Occipital lobe (tissue), 1 donor: ENCODE measurements at regions not wholly inside any gene's neighbourhood (a gene's known extent, or its start where the extent isn't known, plus 50 kb on each side); places are given as distances from the start of the nearest gene placed in this dataset.

ENCODE experiments used
- DNase-seq: peaks from one replicate; lab custom pipeline; 2025; lab: John Stamatoyannopoulos, UW

DNA sequence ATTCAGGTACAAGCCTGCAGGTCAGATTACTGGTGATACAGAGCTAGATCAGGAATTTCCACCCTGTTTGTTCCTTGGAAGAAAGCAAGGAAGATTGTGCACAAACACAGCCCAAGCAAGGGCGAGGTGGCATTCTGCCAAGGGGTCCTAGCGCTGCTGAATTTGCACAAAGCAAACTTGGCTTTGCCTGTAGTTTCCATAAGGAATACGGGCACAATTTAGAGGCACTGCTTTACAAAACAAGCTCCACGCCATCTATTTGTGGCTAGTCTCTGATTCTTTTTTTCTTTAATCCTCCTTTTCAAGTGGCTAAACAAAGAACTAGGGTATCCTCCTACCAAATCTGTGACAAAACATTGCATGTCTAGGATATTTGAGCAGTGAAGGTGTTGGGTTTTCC is 195.5 kb upstream of the ACVR2A start:
- no peak for DNase-seq

DNA sequence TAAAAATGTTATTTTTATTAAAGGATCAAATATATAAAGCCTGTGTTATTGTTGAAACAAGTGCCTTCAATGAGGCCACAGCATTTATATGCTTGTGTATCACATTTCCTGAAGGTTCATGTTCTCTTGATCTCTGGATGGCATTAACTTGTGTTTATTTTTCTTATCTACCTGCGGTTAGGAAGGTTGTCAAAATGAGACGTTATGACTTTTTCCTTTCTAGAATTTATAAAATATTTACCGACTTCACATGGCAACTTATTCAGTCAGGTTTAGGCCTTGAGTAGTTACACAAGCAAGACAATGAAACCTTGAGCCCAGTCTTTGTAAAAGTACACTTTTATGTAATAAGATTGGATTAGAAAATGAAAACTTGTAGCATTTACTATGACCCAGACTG is 196.4 kb upstream of the ACVR2A start:
- no peak for DNase-seq

DNA sequence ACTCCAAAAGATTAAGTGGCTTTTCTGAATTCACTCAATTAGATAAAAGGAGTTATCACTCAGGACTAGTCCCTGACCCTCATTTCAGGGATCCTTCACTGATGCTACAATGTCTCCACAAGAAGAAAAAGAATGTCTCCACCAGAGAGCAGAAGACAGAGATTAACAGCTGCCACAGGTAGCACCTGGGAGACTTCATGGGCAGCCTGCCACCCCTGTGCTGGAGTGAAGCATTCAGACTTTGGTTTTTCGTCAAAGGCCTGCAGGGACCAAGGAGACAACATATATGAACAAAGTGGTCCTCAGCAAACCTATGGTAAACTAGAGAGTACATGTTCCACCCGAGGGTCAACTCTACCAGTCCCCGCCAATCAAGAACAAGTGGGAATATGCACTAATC is 197.0 kb upstream of the ACVR2A start:
- no peak for DNase-seq

DNA sequence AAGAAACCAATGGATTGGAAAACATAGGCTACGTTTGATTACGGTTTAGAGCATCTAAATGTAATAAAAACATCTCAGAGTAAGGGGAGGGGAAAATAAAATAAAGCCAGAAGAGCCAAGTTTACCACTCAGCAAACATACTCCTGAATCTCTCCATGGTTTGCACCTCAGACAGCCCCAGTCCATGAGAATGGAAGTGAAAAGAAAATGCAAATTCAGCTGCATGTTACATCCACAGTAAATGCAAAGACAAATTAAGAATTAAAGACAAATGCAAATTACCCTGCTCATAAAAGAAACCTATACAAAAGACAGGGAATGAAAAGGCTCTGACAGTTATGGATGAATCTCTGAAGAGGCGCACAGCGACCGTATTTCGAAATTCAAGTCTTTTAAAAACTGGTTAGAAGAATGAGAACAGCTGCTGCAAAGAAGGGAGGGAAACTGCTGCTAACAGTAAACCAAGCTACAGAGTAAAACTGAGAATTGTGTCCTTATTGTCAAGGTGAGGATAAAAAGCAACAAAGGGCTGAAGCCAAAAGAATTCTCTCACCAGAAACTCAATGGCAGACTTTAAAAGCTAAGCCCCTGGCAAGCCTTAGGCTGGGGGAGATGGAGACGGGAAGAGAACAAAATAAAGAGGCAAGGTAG is 197.9 kb upstream of the ACVR2A start:
- no peak for DNase-seq

DNA sequence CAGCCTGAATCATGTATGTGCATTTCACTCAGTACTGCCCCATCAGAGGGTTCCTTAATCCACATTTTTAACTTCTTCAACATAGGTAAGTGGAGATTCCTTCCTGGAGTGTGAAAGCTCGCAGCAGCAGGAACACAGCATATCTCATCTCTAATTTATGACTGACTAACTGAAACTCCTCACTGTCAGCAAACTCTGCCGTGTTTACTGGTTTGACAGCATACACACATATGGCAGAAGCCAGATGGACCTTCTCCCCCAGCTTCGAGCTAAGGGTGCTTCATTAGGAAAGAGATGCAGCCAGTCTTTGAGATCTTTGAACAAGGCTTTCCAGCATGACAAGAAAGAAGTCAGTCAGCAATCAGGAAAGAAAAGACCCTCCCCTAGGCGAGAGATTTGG is 200.3 kb upstream of the ACVR2A start:
- no peak for DNase-seq

DNA sequence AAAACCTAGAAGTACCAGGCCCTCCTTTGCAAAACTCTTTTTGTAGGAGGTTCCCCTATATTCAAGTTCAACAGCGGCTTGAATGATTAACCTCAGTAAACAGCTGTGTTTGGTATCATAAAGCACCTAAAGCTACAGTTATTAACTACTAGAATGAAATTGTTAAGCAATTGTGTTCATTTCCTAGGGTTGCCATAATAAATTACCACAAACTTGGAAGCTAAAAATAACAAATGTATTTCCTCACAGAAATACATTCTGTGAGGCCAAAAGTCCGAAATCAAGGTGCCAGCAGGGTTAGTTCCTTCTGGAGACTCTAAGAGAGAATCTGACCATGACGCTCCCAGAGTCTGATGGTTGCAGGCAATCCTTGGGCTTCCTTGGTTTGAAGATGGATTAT is 202.1 kb upstream of the ACVR2A start:
- no peak for DNase-seq

DNA sequence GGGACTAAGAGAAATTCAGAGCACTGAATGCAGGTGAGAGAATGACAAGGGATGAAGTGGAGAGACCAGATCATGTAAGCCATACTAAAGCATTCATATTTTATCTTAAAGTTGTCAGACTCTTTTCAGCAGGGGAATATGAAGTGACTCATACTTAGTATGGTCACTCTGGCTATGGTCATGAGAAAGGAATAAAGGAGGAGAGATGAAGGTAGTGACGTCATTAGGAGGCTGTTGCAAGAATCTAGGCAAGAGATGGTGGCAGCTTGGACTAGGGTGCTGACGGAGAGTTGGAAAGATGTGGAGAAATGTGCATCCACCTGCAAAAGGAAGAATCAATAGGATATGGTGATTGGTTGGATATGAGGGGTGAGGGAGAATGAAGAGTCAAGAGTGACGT is 203.2 kb upstream of the ACVR2A start:
- no peak for DNase-seq

DNA sequence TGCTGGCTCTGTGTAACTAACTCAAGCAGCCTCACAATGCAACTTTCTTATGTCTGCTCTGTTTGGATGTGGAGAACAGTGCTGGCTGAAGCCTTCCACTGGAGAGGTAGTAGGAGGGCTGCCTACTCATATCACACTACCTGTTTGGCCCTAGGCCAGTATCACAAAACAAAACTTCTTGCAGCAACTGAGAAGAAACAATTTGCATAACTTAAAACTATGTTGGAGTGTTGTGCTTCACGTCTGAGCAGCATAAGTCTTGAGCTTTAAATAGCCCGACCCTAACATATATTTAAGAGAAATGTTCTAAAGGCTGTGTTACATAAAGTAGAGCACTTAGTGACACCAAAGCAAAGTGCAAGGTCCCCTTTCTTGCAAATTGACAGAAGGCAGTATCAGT is 204.9 kb upstream of the ACVR2A start:
- no peak for DNase-seq

DNA sequence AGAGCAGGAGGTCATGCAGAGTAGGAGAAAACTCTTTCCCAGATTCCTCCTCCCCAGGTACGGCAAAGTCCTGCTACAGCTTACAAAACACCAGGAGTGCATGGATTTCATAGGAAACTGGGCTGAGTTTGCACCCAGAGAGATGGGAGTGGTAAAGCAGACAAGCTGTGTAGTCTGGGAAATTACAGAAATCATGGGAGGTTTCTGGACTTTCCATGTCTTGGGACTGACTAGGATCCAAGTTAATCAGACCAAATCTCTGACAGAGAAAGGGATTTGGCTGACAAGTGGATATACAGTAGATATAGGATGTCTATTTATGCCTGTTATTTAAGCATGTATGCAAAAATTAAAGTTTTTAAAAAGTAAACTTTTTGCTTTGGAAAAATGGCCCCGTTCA is 205.4 kb upstream of the ACVR2A start:
- DNase-seq, result no peak

DNA sequence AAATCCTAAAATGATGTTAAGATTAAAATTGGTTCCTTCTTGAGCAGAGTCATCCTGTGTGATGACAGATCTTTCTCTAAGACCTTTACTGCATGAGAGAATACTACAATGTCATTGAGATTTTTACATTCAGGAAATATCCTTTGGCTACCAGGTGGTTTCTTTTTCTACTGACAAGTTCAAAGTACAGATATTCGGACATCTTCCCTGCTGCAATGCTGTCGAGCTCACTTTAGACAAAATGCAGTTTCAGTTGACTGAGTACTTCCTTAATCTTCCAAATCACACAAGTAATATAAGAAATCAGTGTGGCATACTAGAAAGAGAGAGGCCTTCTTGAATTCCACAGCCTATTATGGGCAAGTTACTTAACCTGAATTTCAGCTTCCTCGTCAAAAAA is 207.9 kb upstream of the ACVR2A start:
- DNase-seq, result no peak

DNA sequence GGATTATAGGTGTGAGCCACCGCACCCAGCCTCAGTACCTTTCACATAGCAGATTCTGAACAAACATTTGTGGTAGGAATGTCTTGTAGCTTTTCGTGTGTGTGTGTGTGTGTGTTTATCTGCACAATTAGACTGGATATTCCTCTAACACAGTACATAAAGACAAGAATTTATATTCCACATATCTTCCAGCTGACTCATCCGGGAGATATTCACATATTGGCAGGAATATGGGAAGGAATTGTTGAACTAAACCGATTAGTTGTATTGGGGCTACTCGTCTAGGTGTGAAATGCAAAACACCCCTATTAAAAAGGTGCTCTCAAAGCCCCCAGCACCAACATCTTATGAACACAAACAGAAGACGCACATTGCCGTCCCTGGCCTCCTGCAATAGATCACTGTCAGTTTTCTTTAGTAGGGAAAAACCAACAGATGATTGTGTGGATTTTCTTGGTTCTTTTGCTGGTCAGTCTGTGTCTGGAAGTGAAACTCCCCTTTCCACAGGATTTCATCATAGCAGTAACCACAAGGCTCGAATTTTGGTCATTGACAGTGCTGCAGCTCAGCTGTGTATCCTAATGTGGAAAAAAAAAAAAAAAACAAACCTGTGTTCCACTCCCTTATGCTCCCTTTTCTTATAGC is 208.5 kb upstream of the ACVR2A start:
- DNase-seq, result no peak

DNA sequence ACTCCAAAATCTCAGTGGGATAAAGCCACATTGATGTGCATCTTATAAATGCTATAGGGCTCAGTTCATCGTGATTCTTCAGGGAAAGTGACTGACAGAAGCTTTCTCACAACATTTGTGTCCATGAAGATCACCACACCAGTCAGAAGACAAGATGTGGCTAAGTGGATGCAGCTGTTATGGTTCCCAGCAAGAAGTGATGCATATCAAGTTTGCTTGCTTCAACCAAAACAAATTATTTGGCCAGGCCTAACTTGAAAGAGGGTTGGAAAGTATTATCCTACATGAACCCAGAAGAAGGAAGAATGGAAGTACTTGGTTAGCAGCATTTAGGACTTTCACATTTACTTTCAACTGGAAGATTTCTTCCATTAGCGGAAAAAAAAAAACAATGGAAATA is 210.0 kb upstream of the ACVR2A start:
- no peak for DNase-seq

DNA sequence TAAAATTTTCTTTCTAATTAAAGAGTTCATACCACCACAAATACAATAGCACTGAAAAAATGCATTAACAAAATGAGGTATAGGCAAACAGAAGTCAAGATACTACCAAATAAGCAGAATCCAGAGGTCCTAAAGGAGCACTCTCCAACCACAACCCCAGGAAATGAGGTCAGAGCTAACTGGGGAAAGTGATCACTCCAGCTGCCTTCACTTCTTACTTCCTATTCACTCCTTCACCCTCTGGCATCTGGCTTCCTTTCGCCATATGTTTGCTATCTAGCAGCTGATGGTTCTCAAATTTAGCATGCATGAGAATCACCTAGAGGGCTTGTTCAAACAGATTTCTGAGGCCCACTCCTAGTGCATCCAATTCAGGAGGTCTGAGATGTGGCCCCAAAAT is 212.6 kb upstream of the ACVR2A start:
- no peak for DNase-seq

DNA sequence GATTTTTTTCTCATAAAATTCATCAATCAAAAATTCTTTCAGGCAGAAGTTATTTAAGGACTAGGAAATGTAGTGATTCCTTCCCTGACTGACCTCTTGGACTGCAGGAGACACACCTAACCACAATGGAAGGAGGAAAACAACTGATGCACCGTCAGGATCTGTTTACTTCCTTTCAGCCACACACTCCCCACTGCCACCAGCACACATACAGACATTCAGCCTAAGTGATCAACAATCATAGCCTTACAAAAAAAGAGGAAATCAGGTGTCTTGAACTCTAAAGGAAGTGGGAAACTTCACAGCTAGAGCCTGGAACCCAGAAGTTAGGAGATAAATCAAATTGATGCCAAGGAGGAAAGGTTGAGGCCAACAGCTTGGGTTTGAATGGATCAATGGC is 213.5 kb upstream of the ACVR2A start:
- DNase-seq, result no peak

DNA sequence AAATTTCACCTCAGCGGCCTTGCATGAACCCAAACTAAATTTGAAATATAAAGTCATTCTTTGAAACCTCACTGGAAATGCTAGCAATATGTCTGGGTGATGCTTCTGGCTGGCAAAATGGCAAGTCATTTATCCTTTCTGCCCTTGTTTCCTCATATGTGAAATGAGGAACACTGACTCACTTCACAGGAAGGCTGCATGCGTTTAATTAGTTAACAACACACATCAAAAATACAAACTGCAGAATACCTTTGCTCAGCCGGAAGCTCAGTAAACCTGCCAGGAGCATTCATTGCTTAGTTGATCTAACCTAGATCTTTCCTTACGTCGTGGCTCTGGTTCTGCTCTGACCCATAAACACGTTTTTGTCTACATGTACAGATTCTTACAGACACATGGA is 214.2 kb upstream of the ACVR2A start:
- no peak for DNase-seq

DNA sequence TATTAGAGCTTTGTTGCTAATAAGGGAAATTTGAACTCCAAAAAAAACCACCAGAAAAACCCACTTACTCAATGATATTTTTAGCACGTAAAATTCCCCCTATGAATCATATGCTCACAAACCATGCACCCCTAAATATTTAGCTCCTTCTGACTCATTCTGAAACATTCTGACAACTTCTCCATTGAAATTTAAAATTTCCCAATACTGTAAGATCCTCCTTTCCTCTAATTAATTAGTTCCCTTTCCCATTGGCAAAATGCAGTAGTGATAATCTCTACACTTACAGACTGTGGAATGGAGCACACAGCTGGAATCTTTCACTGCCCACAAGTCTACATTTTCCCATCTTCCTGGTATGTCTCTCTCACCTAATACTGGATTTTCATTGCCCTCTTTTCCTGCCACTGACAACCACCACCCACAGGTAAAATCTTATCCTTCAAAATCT is 215.8 kb upstream of the ACVR2A start:
- DNase-seq, result no peak

DNA sequence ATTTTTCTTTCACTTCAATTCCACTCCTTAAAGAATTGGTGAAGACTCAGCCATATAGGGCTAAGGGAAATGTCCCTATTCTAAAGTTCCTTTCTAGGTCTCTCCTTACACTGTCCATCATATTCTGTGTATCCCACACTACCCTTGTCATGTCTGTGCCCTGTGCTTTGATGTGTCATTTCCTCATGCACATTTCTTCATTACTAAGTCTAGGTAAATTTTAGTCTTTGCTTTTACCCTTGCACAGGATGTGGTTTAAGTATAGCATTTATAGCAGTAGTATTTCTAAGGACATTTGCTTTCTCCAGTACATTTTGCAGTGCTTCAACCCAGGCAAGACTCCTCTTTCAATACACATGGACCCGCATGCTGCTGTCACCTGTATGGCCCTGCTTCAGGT is 221.5 kb upstream of the ACVR2A start:
- DNase-seq, result no peak

DNA sequence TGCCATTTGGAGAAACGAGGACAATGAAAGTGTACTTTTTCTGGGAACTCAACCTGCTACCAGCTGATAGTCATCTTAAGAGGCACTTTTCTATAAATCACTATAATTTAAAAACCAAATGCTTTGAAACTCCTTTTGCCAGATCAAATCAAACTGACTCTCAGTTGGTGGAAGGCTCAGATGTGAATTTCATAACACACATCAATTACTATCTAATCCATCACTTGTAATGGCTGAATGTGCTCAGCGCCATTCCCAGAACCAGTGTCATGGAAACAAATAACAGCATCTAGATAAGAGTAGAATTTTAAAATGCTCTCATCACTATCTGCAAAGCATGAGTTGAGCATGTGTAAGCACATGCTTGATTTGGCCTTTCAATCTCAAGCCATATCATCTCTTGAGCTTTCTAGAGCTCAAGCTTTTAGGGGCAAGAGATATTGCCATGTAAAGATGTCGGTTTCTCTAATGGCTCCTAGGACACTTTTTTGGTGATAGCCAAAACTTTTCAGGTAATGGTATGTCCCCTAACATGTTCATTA is 223.1 kb upstream of the ACVR2A start:
- no peak for DNase-seq

DNA sequence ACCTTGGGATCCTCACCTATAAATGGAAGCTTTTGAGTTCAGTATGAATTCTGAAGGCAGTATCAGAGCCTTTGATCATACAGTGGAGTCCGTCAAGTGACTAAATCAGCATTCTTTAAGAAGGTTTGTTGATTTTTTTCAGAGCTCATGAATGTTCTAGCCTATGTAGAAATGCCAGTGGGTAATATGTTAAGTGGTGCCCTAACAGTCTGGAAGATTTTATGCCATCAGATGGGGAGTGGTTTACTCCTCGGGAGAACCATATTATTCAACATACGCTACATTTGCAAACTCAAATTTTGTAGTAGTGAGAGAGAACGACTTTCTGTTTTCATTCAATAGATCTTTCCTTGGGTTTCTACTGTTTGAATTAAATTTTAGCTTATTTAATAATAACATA is 225.0 kb upstream of the ACVR2A start:
- no peak for DNase-seq

DNA sequence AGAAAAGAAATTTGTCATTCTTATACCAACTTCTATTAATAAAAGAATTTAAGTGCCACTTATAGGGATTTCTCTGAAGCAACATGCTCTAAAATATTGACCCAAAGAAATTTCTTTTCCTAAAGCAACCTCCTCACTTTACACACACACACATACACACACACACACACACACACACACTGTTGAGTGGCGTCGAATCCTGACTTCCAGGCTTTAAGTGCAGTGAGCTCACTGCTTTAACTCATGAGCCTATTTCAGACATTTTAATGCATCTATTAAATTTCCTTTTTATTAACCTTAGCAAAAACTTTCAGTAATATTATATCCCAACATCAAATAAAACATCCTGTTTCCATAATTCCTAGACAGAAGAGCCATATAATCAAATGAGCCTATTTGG is 229.1 kb upstream of the ACVR2A start:
- DNase-seq, result no peak

DNA sequence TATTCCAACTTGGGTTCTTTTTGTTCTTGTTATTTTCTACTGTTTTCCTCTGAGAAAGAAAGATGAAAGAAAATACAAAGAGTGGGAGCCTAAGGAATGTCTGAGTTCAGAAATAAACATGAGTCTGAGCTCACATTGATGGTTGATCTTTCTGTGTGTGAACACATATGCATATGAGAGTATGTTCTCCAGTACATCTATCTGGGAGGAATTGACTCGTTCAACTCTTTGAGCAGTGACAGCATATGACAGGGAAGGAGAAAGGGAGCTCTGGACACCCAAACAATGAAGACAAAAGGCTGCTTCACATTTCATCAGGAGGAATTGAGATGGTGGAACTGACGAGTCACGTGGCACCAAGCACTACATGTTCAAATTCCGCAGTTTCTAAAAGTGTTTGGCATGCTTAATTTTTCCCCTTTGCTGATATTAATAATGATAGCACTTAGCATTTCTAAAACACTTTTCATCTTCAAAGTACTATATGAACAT is 229.8 kb upstream of the ACVR2A start:
- no peak for DNase-seq

DNA sequence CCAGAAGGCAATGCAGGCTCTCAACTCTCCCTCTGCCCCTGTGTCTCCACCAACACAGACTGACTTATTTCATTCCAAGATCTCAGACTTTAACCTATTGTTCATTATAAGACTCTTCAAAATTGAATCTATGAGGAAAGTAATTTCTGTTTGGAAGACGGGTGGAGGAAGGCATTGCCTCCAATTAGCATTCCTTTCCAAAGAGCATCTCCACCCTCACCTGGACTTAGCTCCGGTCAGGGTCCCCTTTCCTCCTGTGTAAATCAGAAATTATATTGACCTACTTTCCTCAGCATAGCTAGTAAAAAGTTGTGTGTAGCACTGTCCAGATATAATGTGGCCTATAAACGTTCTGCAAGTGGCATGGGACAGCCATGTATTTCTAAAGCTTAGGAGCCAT is 230.4 kb upstream of the ACVR2A start:
- DNase-seq, result no peak

DNA sequence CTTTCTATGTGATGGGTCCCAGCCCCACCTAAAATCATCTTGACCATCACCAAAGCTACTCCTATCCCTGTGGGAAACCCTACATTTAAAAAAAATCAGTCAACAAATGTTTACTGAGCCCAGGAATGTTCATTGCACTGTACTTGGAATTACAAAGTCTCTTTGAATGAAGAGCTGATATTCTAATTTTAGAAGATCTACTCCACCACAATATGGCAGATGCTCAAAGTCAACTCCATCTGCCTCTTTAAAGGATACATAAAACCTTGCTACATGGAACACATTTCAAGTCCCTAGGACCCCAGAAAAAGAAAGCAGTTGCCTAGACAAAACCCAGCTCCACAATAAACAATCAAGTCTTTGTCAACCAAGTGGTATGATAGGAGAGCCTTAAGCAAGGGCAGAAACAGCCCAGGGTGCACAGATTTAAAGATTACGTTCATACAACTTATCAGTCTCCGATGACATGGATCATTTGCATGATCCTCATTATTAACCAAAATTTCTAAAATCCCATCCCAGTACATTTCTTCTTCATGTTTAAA is 234.3 kb upstream of the ACVR2A start:
- no peak for DNase-seq
